Fibroblast of lung (primary cell): ENCODE measurements at regions not wholly inside any gene's neighbourhood (a gene's known extent, or its start where the extent isn't known, plus 50 kb on each side); places are given as distances from the start of the nearest gene placed in this dataset.

Experiments
- DNase-seq, 2 donors: peaks; one replicate each; pipeline versions ENCODE4 v3.0.0 to v3.0.0-alpha.2; 2010; ENCODE audit warnings: low read depth in 2 of 2
- H2AFZ ChIP-seq: 2 replicates; pipeline ENCODE4 v1.5.1; 2012; ENCODE audit warnings: low read length, control low read depth, inconsistent platforms
- H3K27ac ChIP-seq: 2 replicates; pipeline ENCODE4 v1.5.1; 2011; ENCODE audit warnings: low read length, control low read depth; ENCODE audit not compliant: insufficient read depth
- H3K27me3 ChIP-seq: 2 replicates; pipeline ENCODE4 v1.5.1; 2011; ENCODE audit warnings: mild to moderate bottlenecking, low read length; ENCODE audit not compliant: control insufficient read depth, insufficient read depth
- H3K36me3 ChIP-seq: 2 replicates; pipeline ENCODE4 v1.5.1; 2011; ENCODE audit warnings: low read length; ENCODE audit not compliant: control insufficient read depth, insufficient read depth
- H3K4me1 ChIP-seq: 2 replicates; pipeline ENCODE4 v1.5.1; 2011; ENCODE audit warnings: low read length; ENCODE audit not compliant: control insufficient read depth, insufficient read depth; ENCODE audit errors: extremely low read depth
- H3K4me2 ChIP-seq: 2 replicates; pipeline ENCODE4 v1.5.1; 2011; ENCODE audit warnings: low read length, control low read depth; ENCODE audit not compliant: insufficient read depth; ENCODE audit errors: extremely low read depth
- H3K4me3 ChIP-seq, 4 experiments: fragments of 200-600 bp in 1 of 4; sonication (generic) in 1 of 4; replicated peaks in 1 of 4; 2 replicates each; pipeline ENCODE4 v1.5.1; 2011 to 2016; ENCODE audit warnings: low read length in 4 of 4, low read depth in 3 of 4, mild to moderate bottlenecking in 3 of 4, control low read depth in 2 of 4, inconsistent platforms in 1 of 4, mixed read lengths in 1 of 4; ENCODE audit not compliant: insufficient read depth in 1 of 4; ENCODE audit errors: control extremely low read depth in 1 of 4
- H3K79me2 ChIP-seq: 2 replicates; pipeline ENCODE4 v1.5.1; 2012; ENCODE audit warnings: mild to moderate bottlenecking, low read length, inconsistent platforms; ENCODE audit not compliant: control insufficient read depth, insufficient read depth
- H3K9ac ChIP-seq: 2 replicates; pipeline ENCODE4 v1.5.1; 2011; ENCODE audit warnings: mild to moderate bottlenecking, low read length, control low read depth; ENCODE audit not compliant: insufficient read depth
- H3K9me3 ChIP-seq: 2 replicates; pipeline ENCODE4 v1.5.1; 2012; ENCODE audit warnings: low read depth, low read length; ENCODE audit not compliant: control insufficient read depth, insufficient read depth
- H4K20me1 ChIP-seq: 2 replicates; pipeline ENCODE4 v1.5.1; 2011; ENCODE audit warnings: low read length; ENCODE audit not compliant: control insufficient read depth, insufficient read depth; ENCODE audit errors: extremely low read depth
- CTCF ChIP-seq, 2 donors: IDR thresholded peaks in 1 of 2; conservative IDR thresholded peaks in 1 of 2; 1 replicate in 1 of 2; 2 replicates in 1 of 2; pipeline ENCODE4 v1.5.1; 2011 to 2012; ENCODE audit warnings: low read length in 2 of 2, control low read depth in 1 of 2, inconsistent platforms in 1 of 2, low read depth in 1 of 2, mild to moderate bottlenecking in 1 of 2
- EZH2 ChIP-seq: IDR thresholded peaks from 2 replicates; pipeline ENCODE4 v1.5.1; 2012; ENCODE audit warnings: low read length, control low read depth, mild to moderate bottlenecking; ENCODE audit errors: missing control alignments

GRCh38 chr4:133320576-133321170 is 171.6 kb downstream of the PCDH10 start:
- DNase-seq, result peak; percentile 34 to 42
- H3K4me3 ChIP-seq, result no peak overlapping the region
- no peaks in the 10 kb centered on the region for H3K27me3 ChIP-seq
- no peaks in the 10 kb centered on the region for H3K36me3 ChIP-seq
- no peaks in the 10 kb centered on the region for H4K20me1 ChIP-seq
- no peak overlapping the region for H2AFZ ChIP-seq
- no peaks in the 10 kb centered on the region for H3K79me2 ChIP-seq
- TF ChIP-seq EZH2 (no peak), CTCF (conservative IDR thresholded peaks at IDR 0.05 in 1 of 2, IDR thresholded peaks at IDR 0.05 in 1 of 2; ENCODE audit: low read depth in 1 of 2, low read length in 2 of 2) (peak in 1 of 2 donors; percentile 71)
- no peaks in the 10 kb centered on the region for H3K9me3 ChIP-seq
- H3K9ac ChIP-seq, result no peak overlapping the region
- H3K4me1 ChIP-seq, result no peaks in the 10 kb centered on the region
- no peak overlapping the region for H3K4me2 ChIP-seq
- no peak overlapping the region for H3K27ac ChIP-seq

GRCh38 chr4:133316909-133317308 is 167.8 kb downstream of the PCDH10 start:
- Histone ChIP-seq H3K4me1 (no peaks in the 10 kb centered on the region), H3K9me3 (no peaks in the 10 kb centered on the region), H2AFZ (no peak overlapping the region), H3K4me3 (no peak overlapping the region), H3K27me3 (no peaks in the 10 kb centered on the region), H4K20me1 (no peaks in the 10 kb centered on the region), H3K9ac (no peak overlapping the region), H3K36me3 (no peaks in the 10 kb centered on the region), H3K79me2 (no peaks in the 10 kb centered on the region), H3K4me2 (no peak overlapping the region), H3K27ac (no peak overlapping the region)
- no peak for TF ChIP-seq CTCF (conservative IDR thresholded peaks at IDR 0.05 in 1 of 2, IDR thresholded peaks at IDR 0.05 in 1 of 2; ENCODE audit: low read depth in 1 of 2, low read length in 2 of 2)
- TF ChIP-seq EZH2, result no peak
- DNase-seq, result peak; percentile 11 to 76

GRCh38 chr4:133314991-133315390 is 165.9 kb downstream of the PCDH10 start:
- no peak overlapping the region for H3K9ac ChIP-seq
- no peaks in the 10 kb centered on the region for H3K27me3 ChIP-seq
- H3K4me3 ChIP-seq, result no peak overlapping the region
- H4K20me1 ChIP-seq, result no peaks in the 10 kb centered on the region
- no peaks in the 10 kb centered on the region for H3K36me3 ChIP-seq
- no peak for DNase-seq
- no peak overlapping the region for H3K27ac ChIP-seq
- H3K4me1 ChIP-seq, result no peaks in the 10 kb centered on the region
- no peaks in the 10 kb centered on the region for H3K9me3 ChIP-seq
- H3K79me2 ChIP-seq, result no peaks in the 10 kb centered on the region
- no peak overlapping the region for H2AFZ ChIP-seq
- H3K4me2 ChIP-seq, result no peak overlapping the region
- TF ChIP-seq CTCF (conservative IDR thresholded peaks at IDR 0.05 in 1 of 2, IDR thresholded peaks at IDR 0.05 in 1 of 2; ENCODE audit: low read depth in 1 of 2, low read length in 2 of 2) (no peak), EZH2 (no peak)
